Endodermal cell (in vitro differentiated cells): ENCODE measurements at regions not wholly inside any gene's neighbourhood (a gene's known extent, or its start where the extent isn't known, plus 50 kb on each side); places are given as distances from the start of the nearest gene placed in this dataset.

Experiments used
- DNase-seq: peaks from one replicate; pipeline ENCODE4 v3.0.0-alpha.2; 2017
- H3K27ac ChIP-seq: 2 replicates; pipeline ENCODE4 v1.5.1; 2013; ENCODE audit warnings: mild to moderate bottlenecking, low read depth, low read length, moderate library complexity
- H3K27me3 ChIP-seq: 2 replicates; pipeline ENCODE4 v1.6.1; 2013; ENCODE audit warnings: mild to moderate bottlenecking, low read length, moderate library complexity; ENCODE audit not compliant: insufficient read depth, control insufficient read depth, poor library complexity, severe bottlenecking
- H3K36me3 ChIP-seq: 2 replicates; pipeline ENCODE4 v1.7.0; 2013; ENCODE audit warnings: mild to moderate bottlenecking, low read length, moderate library complexity; ENCODE audit not compliant: control insufficient read depth, insufficient read depth
- H3K4me1 ChIP-seq: one replicate; pipeline ENCODE4 v1.7.0; 2013; ENCODE audit warnings: low read length; ENCODE audit not compliant: control insufficient read depth, insufficient read depth
- H3K4me3 ChIP-seq: 2 replicates; pipeline ENCODE4 v1.5.1; 2013; ENCODE audit warnings: mild to moderate bottlenecking, low read length, moderate library complexity
- H3K9ac ChIP-seq: 2 replicates; pipeline ENCODE4 v1.6.1; 2013; ENCODE audit warnings: mild to moderate bottlenecking, low read length, moderate library complexity; ENCODE audit not compliant: poor library complexity, severe bottlenecking; ENCODE audit errors: extremely low read depth
- H3K9me3 ChIP-seq: 2 replicates; pipeline ENCODE4 v1.6.1; 2013; ENCODE audit warnings: mild to moderate bottlenecking, low read length, moderate library complexity; ENCODE audit not compliant: control insufficient read depth
- H3K27ac Mint-ChIP-seq: 2 replicates; pipeline ENCODE4 v1.8.0; 2020; ENCODE audit warnings: mixed read lengths
- H3K27me3 Mint-ChIP-seq: 2 replicates; pipeline ENCODE4 v1.8.0; 2021; ENCODE audit warnings: mild to moderate bottlenecking, mixed read lengths; ENCODE audit not compliant: insufficient read depth
- H3K36me3 Mint-ChIP-seq: 2 replicates; pipeline ENCODE4 v1.8.0; 2020; ENCODE audit warnings: low read depth, mixed read lengths
- H3K4me1 Mint-ChIP-seq: 2 replicates; pipeline ENCODE4 v1.8.0; 2020; ENCODE audit warnings: mixed read lengths
- H3K4me3 Mint-ChIP-seq: 2 replicates; pipeline ENCODE4 v1.8.0; 2020; ENCODE audit warnings: mild to moderate bottlenecking, moderate library complexity, mixed read lengths
- H3K9me3 Mint-ChIP-seq: 2 replicates; pipeline ENCODE4 v1.8.0; 2020; ENCODE audit warnings: mild to moderate bottlenecking, mixed read lengths
- WGBS, 2 experiments: methylation state at CpG; one replicate each; pipeline versions ENCODE4 v1.1.5 to v1.1.7; 2013; ENCODE audit warnings: missing lambda C conversion rate in 2 of 2, mixed read lengths in 1 of 2; ENCODE audit not compliant: insufficient coverage in 1 of 2, insufficient read length in 1 of 2; 5-methylcytosine and 5-hydroxymethylcytosine counted together
- TF ChIP-seq, protein P1 (sequence below): fragments of 200-600 bp; sonication (generic); conservative IDR thresholded peaks from 2 replicates; pipeline ENCODE4 v1.5.0; 2021; ENCODE audit warnings: antibody characterized with exemption, mild to moderate bottlenecking

DNA sequence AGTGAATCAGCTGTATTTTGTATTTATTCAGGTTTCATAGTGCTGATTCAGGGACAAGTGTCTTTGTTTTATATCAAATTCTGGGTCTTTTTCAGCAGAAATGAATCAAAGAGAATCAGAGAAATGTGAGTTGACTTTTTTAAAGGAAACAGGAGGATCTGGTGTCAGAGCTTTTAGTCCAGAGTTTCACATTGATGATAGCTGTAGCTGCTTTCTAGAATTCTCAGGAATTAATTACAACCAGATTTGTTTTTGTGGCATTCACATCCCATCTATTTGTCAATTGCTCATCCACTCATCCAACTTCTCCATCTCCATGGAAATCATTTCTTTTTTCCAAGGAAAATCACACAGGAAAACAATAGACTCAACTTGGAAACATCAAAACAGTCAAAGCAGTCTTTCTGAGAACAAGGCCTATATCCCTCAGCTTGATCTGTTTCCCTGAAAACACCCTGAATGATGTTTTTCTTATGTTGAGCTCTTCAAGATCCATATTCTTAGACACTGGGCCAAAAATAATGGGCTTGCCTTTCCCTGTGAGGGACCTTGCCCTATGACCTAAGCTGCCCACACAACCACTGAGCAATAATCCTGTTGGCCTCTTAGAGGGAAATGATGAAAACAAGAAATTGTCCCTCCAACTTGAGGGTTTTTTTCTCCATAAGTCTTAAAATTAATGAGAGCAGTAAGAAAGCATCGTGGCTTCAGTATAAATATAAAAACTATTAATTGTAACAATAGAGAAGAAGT is 249.5 kb upstream of the FN1 start:
- no peak overlapping the region for H3K9ac ChIP-seq

DNA sequence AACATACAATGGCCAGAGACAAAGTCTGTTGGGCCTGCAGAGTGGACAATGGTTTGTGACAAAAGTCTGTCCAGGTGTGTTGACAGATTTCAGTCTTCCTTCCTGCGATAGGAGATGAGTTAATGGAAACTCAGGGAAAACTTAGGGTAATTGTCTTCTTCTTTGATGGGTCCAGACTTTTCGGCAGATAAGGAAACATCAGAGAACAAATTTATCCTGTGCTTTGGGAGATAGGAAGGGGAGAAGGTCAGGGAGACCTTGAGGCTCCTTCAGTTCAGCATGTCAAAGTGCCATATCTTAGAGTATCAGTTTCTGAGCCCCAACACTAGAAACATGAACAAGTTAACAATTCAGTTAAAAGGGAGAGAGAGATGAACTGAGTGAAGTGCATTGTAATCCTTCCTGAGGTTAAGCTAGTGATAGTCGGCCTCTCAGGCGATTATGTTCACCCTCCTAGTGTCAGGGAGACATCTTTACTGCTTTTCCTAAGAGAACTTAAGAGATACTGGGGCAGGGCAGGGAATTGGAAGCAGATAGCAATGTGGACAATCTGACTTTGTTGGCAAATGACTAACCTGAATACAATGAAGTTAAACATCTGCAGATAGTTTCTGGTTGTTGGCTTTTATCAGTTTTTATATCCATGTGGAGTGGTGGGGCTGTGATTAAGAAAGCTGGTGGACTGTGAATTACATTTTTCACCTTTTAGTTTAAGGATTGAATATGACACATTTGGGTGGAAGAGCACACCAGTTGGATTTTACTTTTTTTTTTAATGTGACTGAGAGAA is 248.8 kb upstream of the FN1 start:
- TF ChIP-seq, protein P1, sequence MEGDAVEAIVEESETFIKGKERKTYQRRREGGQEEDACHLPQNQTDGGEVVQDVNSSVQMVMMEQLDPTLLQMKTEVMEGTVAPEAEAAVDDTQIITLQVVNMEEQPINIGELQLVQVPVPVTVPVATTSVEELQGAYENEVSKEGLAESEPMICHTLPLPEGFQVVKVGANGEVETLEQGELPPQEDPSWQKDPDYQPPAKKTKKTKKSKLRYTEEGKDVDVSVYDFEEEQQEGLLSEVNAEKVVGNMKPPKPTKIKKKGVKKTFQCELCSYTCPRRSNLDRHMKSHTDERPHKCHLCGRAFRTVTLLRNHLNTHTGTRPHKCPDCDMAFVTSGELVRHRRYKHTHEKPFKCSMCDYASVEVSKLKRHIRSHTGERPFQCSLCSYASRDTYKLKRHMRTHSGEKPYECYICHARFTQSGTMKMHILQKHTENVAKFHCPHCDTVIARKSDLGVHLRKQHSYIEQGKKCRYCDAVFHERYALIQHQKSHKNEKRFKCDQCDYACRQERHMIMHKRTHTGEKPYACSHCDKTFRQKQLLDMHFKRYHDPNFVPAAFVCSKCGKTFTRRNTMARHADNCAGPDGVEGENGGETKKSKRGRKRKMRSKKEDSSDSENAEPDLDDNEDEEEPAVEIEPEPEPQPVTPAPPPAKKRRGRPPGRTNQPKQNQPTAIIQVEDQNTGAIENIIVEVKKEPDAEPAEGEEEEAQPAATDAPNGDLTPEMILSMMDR: no peak
- Mint-ChIP-seq H3K27me3 (no peaks in the 10 kb centered on the region), H3K4me3 (no peak overlapping the region), H3K27ac (peak overlapping the region; percentile 60), H3K36me3 (peaks cover 28% of the 10 kb centered on the region), H3K4me1 (peaks cover 30% of the 10 kb centered on the region), H3K9me3 (peaks cover 23% of the 10 kb centered on the region)
- Histone ChIP-seq H3K36me3 (no peaks in the 10 kb centered on the region), H3K27me3 (no peaks in the 10 kb centered on the region), H3K9me3 (peaks cover 30% of the 10 kb centered on the region), H3K4me1 (no peaks in the 10 kb centered on the region), H3K4me3 (peak overlapping the region; percentile 42), H3K9ac (no peak overlapping the region), H3K27ac (no peak overlapping the region)
- no peak for DNase-seq
- WGBS, 2 experiments: 93 to 96% methylated on average over 3 to 4 of the region's 4 CpGs

More for the DNA sequence above, 249.5 kb upstream of the FN1 start:
- Histone ChIP-seq H3K4me3 (peak overlapping the region; percentile 56), H3K9me3 (peaks cover 30% of the 10 kb centered on the region), H3K27ac (no peak overlapping the region), H3K27me3 (no peaks in the 10 kb centered on the region), H3K36me3 (no peaks in the 10 kb centered on the region), H3K4me1 (no peaks in the 10 kb centered on the region)
- DNase-seq: no peak
- H3K27me3 Mint-ChIP-seq: no peaks in the 10 kb centered on the region
- peaks cover 28% of the 10 kb centered on the region for H3K36me3 Mint-ChIP-seq
- TF ChIP-seq, protein P1: no peak
- WGBS, 2 experiments: no CpG with 5 or more reads among the region's 1 CpG
- H3K4me3 Mint-ChIP-seq: no peak overlapping the region
- H3K27ac Mint-ChIP-seq: no peak overlapping the region
- peaks cover 23% of the 10 kb centered on the region for H3K9me3 Mint-ChIP-seq
- peaks cover 30% of the 10 kb centered on the region for H3K4me1 Mint-ChIP-seq

DNA sequence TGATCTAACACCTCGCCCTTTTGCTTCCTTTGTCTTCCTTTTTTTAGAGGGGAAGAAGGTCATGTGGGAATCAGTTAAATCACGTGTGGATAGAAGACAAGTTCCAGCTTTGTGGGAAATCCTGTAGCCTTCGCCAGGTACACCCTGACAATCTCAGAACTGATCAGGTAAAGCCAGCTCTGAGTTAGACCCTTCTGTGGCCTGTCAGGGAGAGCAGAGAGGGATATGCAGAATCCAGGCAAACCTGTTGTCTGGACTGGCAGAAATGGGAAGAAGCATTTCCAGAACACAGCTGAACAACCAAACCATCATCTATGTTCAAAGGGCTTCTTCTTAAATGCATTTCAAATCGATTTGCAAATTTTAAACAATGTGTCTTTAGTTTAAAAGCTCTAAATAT is 247.4 kb upstream of the FN1 start:
- Histone ChIP-seq H3K9ac (no peak overlapping the region), H3K4me1 (no peaks in the 10 kb centered on the region), H3K9me3 (peaks cover 35% of the 10 kb centered on the region), H3K27ac (no peak overlapping the region), H3K4me3 (no peak overlapping the region), H3K27me3 (no peaks in the 10 kb centered on the region), H3K36me3 (no peaks in the 10 kb centered on the region)
- peaks cover 31% of the 10 kb centered on the region for H3K36me3 Mint-ChIP-seq
- no peaks in the 10 kb centered on the region for H3K27me3 Mint-ChIP-seq
- H3K27ac Mint-ChIP-seq: no peak overlapping the region
- no peak for DNase-seq
- H3K4me3 Mint-ChIP-seq: no peak overlapping the region
- WGBS, 2 experiments: 76 to 95% methylated on average over 3 to 4 of the region's 4 CpGs
- peaks cover 23% of the 10 kb centered on the region for H3K9me3 Mint-ChIP-seq
- TF ChIP-seq, protein P1: no peak
- H3K4me1 Mint-ChIP-seq: peaks cover 29% of the 10 kb centered on the region
